GM23248 (cell line): ENCODE measurements at regions not wholly inside any gene's neighbourhood (a gene's known extent, or its start where the extent isn't known, plus 50 kb on each side); places are given as distances from the start of the nearest gene placed in this dataset.

Source experiments
- DNase-seq: peaks from one replicate; pipeline ENCODE4 v3.0.0-alpha.2; 2015
- H2AFZ ChIP-seq: fragments of 200-600 bp; sonication (generic); 2 replicates; pipeline ENCODE4 v1.6.1; 2016; ENCODE audit warnings: antibody characterized with exemption
- H3F3A ChIP-seq: fragments of 200-600 bp; sonication (generic); 2 replicates; pipeline ENCODE4 v1.6.1; 2016; ENCODE audit warnings: mild to moderate bottlenecking, antibody characterized with exemption, mixed run types; ENCODE audit not compliant: insufficient read depth
- H3K27ac ChIP-seq: fragments of 200-600 bp; sonication (generic); 2 replicates; pipeline ENCODE4 v1.5.1; 2016; ENCODE audit warnings: mild to moderate bottlenecking
- H3K27me3 ChIP-seq: fragments of 200-600 bp; sonication (generic); replicated peaks from 2 replicates; pipeline ENCODE4 v1.6.1; 2016; ENCODE audit warnings: mild to moderate bottlenecking; ENCODE audit not compliant: insufficient read depth
- H3K36me3 ChIP-seq: fragments of 200-600 bp; sonication (generic); 2 replicates; pipeline ENCODE4 v1.6.1; 2016; ENCODE audit warnings: low read depth, mild to moderate bottlenecking
- H3K4me1 ChIP-seq: fragments of 200-600 bp; sonication (generic); 2 replicates; pipeline ENCODE4 v1.6.1; 2016; ENCODE audit warnings: mild to moderate bottlenecking; ENCODE audit not compliant: insufficient read depth
- H3K4me2 ChIP-seq: fragments of 200-600 bp; sonication (generic); one replicate; pipeline ENCODE4 v1.6.1; 2016; ENCODE audit warnings: mild to moderate bottlenecking; ENCODE audit not compliant: unreplicated experiment
- H3K4me3 ChIP-seq: fragments of 200-600 bp; sonication (generic); 2 replicates; pipeline ENCODE4 v1.5.1; 2016; ENCODE audit warnings: mild to moderate bottlenecking
- H3K79me2 ChIP-seq: fragments of 200-600 bp; sonication (generic); 2 replicates; pipeline ENCODE4 v1.6.1; 2016; ENCODE audit warnings: mild to moderate bottlenecking; ENCODE audit not compliant: insufficient read depth
- H3K9ac ChIP-seq: fragments of 200-600 bp; sonication (generic); 2 replicates; pipeline ENCODE4 v1.6.1; 2016; ENCODE audit warnings: mild to moderate bottlenecking
- H3K9me2 ChIP-seq: fragments of 200-600 bp; sonication (generic); 2 replicates; pipeline ENCODE4 v1.6.1; 2016; ENCODE audit warnings: mixed run types, mild to moderate bottlenecking, moderate library complexity; ENCODE audit not compliant: insufficient read depth
- H3K9me3 ChIP-seq: fragments of 200-600 bp; sonication (generic); one replicate; pipeline ENCODE4 v1.6.1; 2017; ENCODE audit warnings: low read depth
- H4K20me1 ChIP-seq: fragments of 200-600 bp; sonication (generic); 2 replicates; pipeline ENCODE4 v1.6.0; 2016; ENCODE audit not compliant: insufficient read depth
- EZH2 ChIP-seq: fragments of 200-600 bp; sonication (generic); IDR thresholded peaks from 2 replicates; pipeline ENCODE4 v1.6.1; 2018; ENCODE audit warnings: antibody characterized with exemption, mild to moderate bottlenecking; ENCODE audit not compliant: insufficient read depth, poor library complexity, severe bottlenecking
- EZH2phosphoT487 ChIP-seq: fragments of 200-600 bp; sonication (generic); IDR thresholded peaks from 2 replicates; pipeline ENCODE4 v1.6.1; 2018; ENCODE audit warnings: antibody characterized with exemption, moderate library complexity, mild to moderate bottlenecking, low read depth; ENCODE audit not compliant: insufficient read depth
- WGBS, 2 experiments: methylation state at CpG; one replicate each; pipeline ENCODE4 v1.1.6; 2015 to 2017; ENCODE audit warnings: low lambda C conversion rate in 2 of 2, low coverage in 1 of 2; ENCODE audit errors: missing lambda C conversion rate in 2 of 2; 5-methylcytosine and 5-hydroxymethylcytosine counted together
- in situ Hi-C: fragments of 300-500 bp; cut with MboI; formaldehyde crosslinking; loops from 2 replicates; pipeline ENCODE4 v1.15.0; 2020

- 63 to 74% methylated on average over 1 of the region's 1 CpG for WGBS, 2 experiments
These were observed 67.4 kb downstream of the MRM1 start for GRCh38 chr17:36668824-36669223.

GRCh38 chr17:36671144-36671543 is 69.8 kb downstream of the MRM1 start:
- Histone ChIP-seq H3K36me3 (no peaks in the 10 kb centered on the region), H3K9me3 (no peaks in the 10 kb centered on the region), H4K20me1 (no peaks in the 10 kb centered on the region), H3K4me3 (no peak overlapping the region), H3K79me2 (no peaks in the 10 kb centered on the region), H3K9ac (no peak overlapping the region), H3K27me3 (no peaks in the 10 kb centered on the region), H2AFZ (no peak overlapping the region), H3F3A (no peaks in the 10 kb centered on the region), H3K27ac (no peak overlapping the region), H3K9me2 (no peaks in the 10 kb centered on the region), H3K4me1 (no peaks in the 10 kb centered on the region), H3K4me2 (no peak overlapping the region)
- in situ Hi-C loops = no loop called here
- DNase-seq = no peak
- TF ChIP-seq EZH2 = no peak
- TF ChIP-seq EZH2phosphoT487 = no peak
- WGBS, 2 experiments = 42 to 54% methylated on average over 3 of the region's 3 CpGs

More at GRCh38 chr17:36668824-36669223, 67.4 kb downstream of the MRM1 start:
- Histone ChIP-seq H3F3A (no peaks in the 10 kb centered on the region), H3K9me3 (no peaks in the 10 kb centered on the region), H3K27me3 (no peaks in the 10 kb centered on the region), H3K4me3 (no peak overlapping the region), H3K36me3 (no peaks in the 10 kb centered on the region), H3K27ac (no peak overlapping the region), H4K20me1 (no peaks in the 10 kb centered on the region), H3K4me2 (no peak overlapping the region), H2AFZ (no peak overlapping the region), H3K9ac (no peak overlapping the region), H3K79me2 (no peaks in the 10 kb centered on the region), H3K9me2 (no peaks in the 10 kb centered on the region), H3K4me1 (no peaks in the 10 kb centered on the region)
- TF ChIP-seq EZH2phosphoT487 = no peak
- TF ChIP-seq EZH2 = no peak
- in situ Hi-C loops = no loop called here
- DNase-seq = no peak

GRCh38 chr17:36672403-36672918 is 71.1 kb downstream of the MRM1 start:
- no peaks in the 10 kb centered on the region for H3F3A ChIP-seq
- H3K9me2 ChIP-seq = no peaks in the 10 kb centered on the region
- in situ Hi-C loops = no loop called here
- H3K27ac ChIP-seq = no peak overlapping the region
- H3K79me2 ChIP-seq = no peaks in the 10 kb centered on the region
- no peak overlapping the region for H3K9ac ChIP-seq
- no peak overlapping the region for H2AFZ ChIP-seq
- WGBS, 2 experiments = 62 to 63% methylated on average over 7 of the region's 7 CpGs
- H3K9me3 ChIP-seq = no peaks in the 10 kb centered on the region
- no peak overlapping the region for H3K4me3 ChIP-seq
- no peak overlapping the region for H3K4me2 ChIP-seq
- no peak for DNase-seq
- H3K4me1 ChIP-seq = no peaks in the 10 kb centered on the region
- H3K27me3 ChIP-seq = no peaks in the 10 kb centered on the region
- no peak for TF ChIP-seq EZH2
- no peak for TF ChIP-seq EZH2phosphoT487
- no peaks in the 10 kb centered on the region for H4K20me1 ChIP-seq
- H3K36me3 ChIP-seq = no peaks in the 10 kb centered on the region

GRCh38 chr17:36673068-36673467 is 71.7 kb downstream of the MRM1 start:
- Histone ChIP-seq H2AFZ (no peak overlapping the region), H3K27me3 (no peaks in the 10 kb centered on the region), H3K27ac (no peak overlapping the region), H4K20me1 (no peaks in the 10 kb centered on the region), H3K9me3 (no peaks in the 10 kb centered on the region), H3K4me3 (no peak overlapping the region), H3F3A (no peaks in the 10 kb centered on the region), H3K79me2 (no peaks in the 10 kb centered on the region), H3K9me2 (no peaks in the 10 kb centered on the region), H3K4me2 (no peak overlapping the region), H3K4me1 (no peaks in the 10 kb centered on the region), H3K36me3 (no peaks in the 10 kb centered on the region), H3K9ac (no peak overlapping the region)
- DNase-seq = no peak
- TF ChIP-seq EZH2 (no peak), EZH2phosphoT487 (no peak)
- WGBS, 2 experiments = 59 to 65% methylated on average over 5 of the region's 5 CpGs
- in situ Hi-C loops = no loop called here
